SJCRH30 (cell line): ENCODE measurements at regions not wholly inside any gene's neighbourhood (a gene's known extent, or its start where the extent isn't known, plus 50 kb on each side); places are given as distances from the start of the nearest gene placed in this dataset.
A peak's percentile ranks its signal among the peaks of the same experiment; 100 is the strongest.

Experiments used
- DNase-seq, 2 experiments: peaks; one replicate each; pipeline ENCODE4 v3.0.0-alpha.2; 2015 to 2020
- H3K27ac ChIP-seq: fragments of 250-450 bp; sonication (Bioruptor Pico); 2 replicates; pipeline ENCODE4 v1.5.1; 2020; ENCODE audit warnings: mild to moderate bottlenecking, moderate library complexity
- H3K27me3 ChIP-seq: fragments of 250-450 bp; sonication (Bioruptor Pico); 2 replicates; pipeline ENCODE4 v1.5.1; 2020; ENCODE audit warnings: mild to moderate bottlenecking, moderate library complexity
- H3K36me3 ChIP-seq: fragments of 250-450 bp; sonication (Bioruptor Pico); 2 replicates; pipeline ENCODE4 v1.5.1; 2020; ENCODE audit warnings: mild to moderate bottlenecking, moderate library complexity
- H3K4me1 ChIP-seq: fragments of 250-450 bp; sonication (Bioruptor Pico); 2 replicates; pipeline ENCODE4 v1.5.1; 2020; ENCODE audit warnings: mild to moderate bottlenecking, moderate library complexity
- H3K4me3 ChIP-seq: fragments of 250-450 bp; sonication (Bioruptor Pico); 2 replicates; pipeline ENCODE4 v1.5.1; 2020; ENCODE audit warnings: mild to moderate bottlenecking, moderate library complexity
- H3K9me3 ChIP-seq: fragments of 250-450 bp; sonication (Bioruptor Pico); replicated peaks from 2 replicates; pipeline ENCODE4 v1.5.1; 2020; ENCODE audit warnings: mild to moderate bottlenecking, moderate library complexity

- DNase-seq, result no peak
- Histone ChIP-seq H3K4me3 (no peak overlapping the region), H3K27me3 (peaks cover 3% of the 10 kb centered on the region; the same call in 1 of the 2 replicates), H3K4me1 (no peaks in the 10 kb centered on the region), H3K27ac (no peak overlapping the region), H3K9me3 (no peaks in the 10 kb centered on the region), H3K36me3 (no peaks in the 10 kb centered on the region)
These were observed 116.6 kb upstream of the SYT6 start for GRCh38 chr1:114270282-114270681.

GRCh38 chr1:114269539-114269938 is 115.9 kb upstream of the SYT6 start:
- Histone ChIP-seq H3K4me3 (no peak overlapping the region), H3K27me3 (peaks cover 3% of the 10 kb centered on the region; the same call in 1 of the 2 replicates), H3K36me3 (no peaks in the 10 kb centered on the region), H3K4me1 (no peaks in the 10 kb centered on the region), H3K27ac (no peak overlapping the region), H3K9me3 (no peaks in the 10 kb centered on the region)
- no peak for DNase-seq

- Histone ChIP-seq H3K27ac (no peak overlapping the region), H3K27me3 (no peaks in the 10 kb centered on the region)
- no peak for DNase-seq
These were observed 109.7 kb upstream of the SYT6 start for GRCh38 chr1:114263343-114263742.

GRCh38 chr1:114262337-114262736 is 108.7 kb upstream of the SYT6 start:
- peaks cover 10% of the 10 kb centered on the region for H3K4me1 ChIP-seq
- H3K4me3 ChIP-seq, result no peak overlapping the region
- no peaks in the 10 kb centered on the region for H3K9me3 ChIP-seq
- DNase-seq, result no peak
- no peak overlapping the region for H3K27ac ChIP-seq
- no peaks in the 10 kb centered on the region for H3K36me3 ChIP-seq
- H3K27me3 ChIP-seq, result no peaks in the 10 kb centered on the region

More at GRCh38 chr1:114263343-114263742, 109.7 kb upstream of the SYT6 start:
- no peaks in the 10 kb centered on the region for H3K9me3 ChIP-seq
- H3K4me3 ChIP-seq, result no peak overlapping the region
- H3K4me1 ChIP-seq, result peaks cover 8% of the 10 kb centered on the region
- no peaks in the 10 kb centered on the region for H3K36me3 ChIP-seq

GRCh38 chr1:114260805-114261484 is 107.3 kb upstream of the SYT6 start:
- no peaks in the 10 kb centered on the region for H3K9me3 ChIP-seq
- peaks cover 10% of the 10 kb centered on the region for H3K4me1 ChIP-seq
- H3K27me3 ChIP-seq, result no peaks in the 10 kb centered on the region
- H3K36me3 ChIP-seq, result no peaks in the 10 kb centered on the region
- H3K27ac ChIP-seq, result no peak overlapping the region
- DNase-seq, result no peak
- no peak overlapping the region for H3K4me3 ChIP-seq

GRCh38 chr1:114259511-114260160 is 106.0 kb upstream of the SYT6 start:
- peak in 1 of 2 experiments; percentile 14 for DNase-seq
- Histone ChIP-seq H3K4me3 (no peak overlapping the region), H3K9me3 (no peaks in the 10 kb centered on the region), H3K4me1 (peaks cover 10% of the 10 kb centered on the region), H3K27me3 (no peaks in the 10 kb centered on the region), H3K27ac (no peak overlapping the region), H3K36me3 (no peaks in the 10 kb centered on the region)

GRCh38 chr1:114258633-114259032 is 105.0 kb upstream of the SYT6 start:
- Histone ChIP-seq H3K36me3 (no peaks in the 10 kb centered on the region), H3K4me3 (no peak overlapping the region), H3K27me3 (no peaks in the 10 kb centered on the region), H3K9me3 (no peaks in the 10 kb centered on the region), H3K27ac (peak overlapping the region; percentile 8; the same call in 1 of the 2 replicates), H3K4me1 (peaks cover 10% of the 10 kb centered on the region)
- DNase-seq, result peak; percentile 17 to 63

- H3K9me3 ChIP-seq, result no peaks in the 10 kb centered on the region
- no peak overlapping the region; the same call in 1 of the 2 replicates for H3K27ac ChIP-seq
- DNase-seq, result no peak
- H3K36me3 ChIP-seq, result no peaks in the 10 kb centered on the region
- H3K4me3 ChIP-seq, result no peak overlapping the region
- H3K4me1 ChIP-seq, result peaks cover 10% of the 10 kb centered on the region
- H3K27me3 ChIP-seq, result no peaks in the 10 kb centered on the region
These were observed 104.4 kb upstream of the SYT6 start for GRCh38 chr1:114258074-114258473.

GRCh38 chr1:114257554-114257953 is 103.9 kb upstream of the SYT6 start:
- no peak for DNase-seq
- no peaks in the 10 kb centered on the region for H3K9me3 ChIP-seq
- H3K4me1 ChIP-seq, result peaks cover 10% of the 10 kb centered on the region
- H3K36me3 ChIP-seq, result no peaks in the 10 kb centered on the region
- H3K27me3 ChIP-seq, result no peaks in the 10 kb centered on the region
- H3K4me3 ChIP-seq, result no peak overlapping the region
- H3K27ac ChIP-seq, result no peak overlapping the region

- DNase-seq, result no peak
- H3K27ac ChIP-seq, result no peak overlapping the region
- H3K4me3 ChIP-seq, result no peak overlapping the region
- H3K4me1 ChIP-seq, result peaks cover 8% of the 10 kb centered on the region
- H3K36me3 ChIP-seq, result no peaks in the 10 kb centered on the region
- no peaks in the 10 kb centered on the region for H3K27me3 ChIP-seq
- no peaks in the 10 kb centered on the region for H3K9me3 ChIP-seq
These were observed 100.2 kb upstream of the SYT6 start for GRCh38 chr1:114253900-114254299.

GRCh38 chr1:114251573-114251939 is 97.9 kb upstream of the SYT6 start:
- H3K4me3 ChIP-seq, result no peak overlapping the region
- H3K27ac ChIP-seq, result no peak overlapping the region
- no peaks in the 10 kb centered on the region for H3K9me3 ChIP-seq
- H3K36me3 ChIP-seq, result no peaks in the 10 kb centered on the region
- DNase-seq, result no peak
- H3K27me3 ChIP-seq, result no peaks in the 10 kb centered on the region
- H3K4me1 ChIP-seq, result no peaks in the 10 kb centered on the region

GRCh38 chr1:114250683-114251572 is 97.3 kb upstream of the SYT6 start:
- H3K27ac ChIP-seq, result no peak overlapping the region
- H3K9me3 ChIP-seq, result no peaks in the 10 kb centered on the region
- no peak overlapping the region for H3K4me3 ChIP-seq
- no peaks in the 10 kb centered on the region for H3K36me3 ChIP-seq
- H3K4me1 ChIP-seq, result no peaks in the 10 kb centered on the region
- DNase-seq, result no peak
- no peaks in the 10 kb centered on the region for H3K27me3 ChIP-seq

- H3K27me3 ChIP-seq, result no peaks in the 10 kb centered on the region
These were observed 96.0 kb upstream of the SYT6 start for GRCh38 chr1:114249691-114250090.

GRCh38 chr1:114248162-114248561 is 94.5 kb upstream of the SYT6 start:
- Histone ChIP-seq H3K4me1 (no peaks in the 10 kb centered on the region), H3K27ac (no peak overlapping the region), H3K9me3 (no peaks in the 10 kb centered on the region), H3K36me3 (no peaks in the 10 kb centered on the region), H3K4me3 (no peak overlapping the region), H3K27me3 (no peaks in the 10 kb centered on the region)
- DNase-seq, result no peak

More at GRCh38 chr1:114249691-114250090, 96.0 kb upstream of the SYT6 start:
- H3K9me3 ChIP-seq, result no peaks in the 10 kb centered on the region
- no peak overlapping the region for H3K4me3 ChIP-seq
- no peak overlapping the region for H3K27ac ChIP-seq
- no peaks in the 10 kb centered on the region for H3K4me1 ChIP-seq
- H3K36me3 ChIP-seq, result no peaks in the 10 kb centered on the region
- DNase-seq, result no peak
